ENCODE measurements at regions not wholly inside any gene's neighbourhood (a gene's known extent, or its start where the extent isn't known, plus 50 kb on each side); places are given as distances from the start of the nearest gene placed in this dataset.
"Not testable (repeated sequence)": the region's sequence is repeated elsewhere in the genome, so short reads cannot be mapped to it uniquely, and the experiment has no call there.

- not testable (repeated sequence) for TF ChIP-seq CTCF, EP300, POLR2AphosphoS5, POLR2A (IDR thresholded peaks at IDR 0.05)
Observed at GRCh38 chr2:126051737-126052240, 604.2 kb upstream of the GYPC start.

All from stomach (tissue), 4 donors.